A549 (cell line): ENCODE measurements at regions not wholly inside any gene's neighbourhood (a gene's known extent, or its start where the extent isn't known, plus 50 kb on each side); places are given as distances from the start of the nearest gene placed in this dataset.
"Not testable (repeated sequence)": the region's sequence is repeated elsewhere in the genome, so short reads cannot be mapped to it uniquely, and the experiment has no call there.

Experiments used
- ATAC-seq, 2 experiments: fragments of 200-7000 bp in 1 of 2; fragments of >200 bp in 1 of 2; cut with Nextera tagmentation in 1 of 2; cut with Tn5 transposase in 1 of 2; 3 replicates each; pipeline versions ENCODE4 v1.8.0 to v1.9.1; 2018 to 2020; ENCODE audit warnings: mild to moderate bottlenecking in 1 of 2, moderate library complexity in 1 of 2
- CTCF ChIA-PET: fragments of 300-600 bp; sonication (Branson Sonifier 250); formaldehyde crosslinking; extraction: SDS; loops from one replicate; lab custom pipeline; 2021; ENCODE audit warnings: antibody characterized with exemption, inconsistent platforms; lab: Yijun Ruan, JAX
- POLR2A ChIA-PET: fragments of 350-600 bp; formaldehyde crosslinking; extraction: SDS; loops from one replicate; lab custom pipeline; 2021; ENCODE audit warnings: antibody characterized with exemption, inconsistent platforms; lab: Yijun Ruan, JAX
- DNase-seq, 2 experiments: peaks; one replicate each; pipeline versions ENCODE4 v3.0.0 to v3.0.0-alpha.2; 2011 to 2016; ENCODE audit warnings: low read depth in 1 of 2, low spot score in 1 of 2
- FAIRE-seq: peaks from 2 replicates; lab custom pipeline; 2011; peaks lifted over from hg19 to GRCh38; lab: Jason Lieb, UNC
- H3K27ac ChIP-seq, 2 experiments: fragments of >200 bp; sonication (Bioruptor Twin); formaldehyde crosslinking; 3 replicates each; pipeline ENCODE4 v1.5.1; 2016 to 2017
- H3K4me1 ChIP-seq: fragments of >200 bp; sonication (Bioruptor Twin); formaldehyde crosslinking; 3 replicates; pipeline ENCODE4 v1.6.1; 2016
- H3K4me2 ChIP-seq: fragments of >200 bp; sonication (Bioruptor Twin); formaldehyde crosslinking; 3 replicates; pipeline ENCODE4 v1.6.1; 2016
- H3K4me3 ChIP-seq: fragments of >200 bp; sonication (Bioruptor Twin); formaldehyde crosslinking; 3 replicates; pipeline ENCODE4 v1.5.1; 2016
- H3K9me3 ChIP-seq: fragments of >200 bp; sonication (Bioruptor Twin); formaldehyde crosslinking; 3 replicates; pipeline ENCODE4 v1.6.1; 2016
- ESRRA ChIP-seq: fragments of 150-350 bp; IDR thresholded peaks from 2 replicates; pipeline ENCODE4 v1.6.1; 2014; ENCODE audit warnings: mild to moderate bottlenecking, low read length, borderline replicate concordance
- FOSL2 ChIP-seq, 2 experiments: fragments of 450-650 bp in 1 of 2; fragments of >200 bp in 1 of 2; sonication (Bioruptor Twin) in 1 of 2; formaldehyde crosslinking; IDR thresholded peaks; 2 replicates each; pipeline versions ENCODE4 v1.5.0 to v1.6.1; 2016 to 2020; ENCODE audit warnings: mild to moderate bottlenecking in 1 of 2, moderate library complexity in 1 of 2
- HDAC2 ChIP-seq: fragments of 200-600 bp; sonication (generic); IDR thresholded peaks from 2 replicates; pipeline ENCODE4 v1.6.1; 2016
- HES2 ChIP-seq: fragments of >200 bp; sonication (Bioruptor Twin); formaldehyde crosslinking; IDR thresholded peaks from 2 replicates; pipeline ENCODE4 v1.6.1; 2016
- HEYL ChIP-seq: fragments of 250-450 bp; sonication (Bioruptor Pico); IDR thresholded peaks from 2 replicates; pipeline ENCODE4 v1.8.0; 2021; ENCODE audit warnings: mild to moderate bottlenecking, moderate library complexity
- KDM5A ChIP-seq: fragments of 200-600 bp; sonication (generic); IDR thresholded peaks from 2 replicates; pipeline ENCODE4 v1.6.1; 2016; ENCODE audit warnings: antibody characterized with exemption, mild to moderate bottlenecking
- PHF8 ChIP-seq: fragments of 200-600 bp; sonication (generic); IDR thresholded peaks from 2 replicates; pipeline ENCODE4 v1.6.1; 2016; ENCODE audit warnings: low read depth, mild to moderate bottlenecking, antibody characterized with exemption, moderate library complexity, borderline replicate concordance
- POLR2AphosphoS2 ChIP-seq: conservative IDR thresholded peaks from 2 replicates; pipeline ENCODE4 v1.6.1; 2012; ENCODE audit warnings: low read length, improper control_type of control experiment, inconsistent platforms
- RAD21 ChIP-seq, 2 experiments: fragments of >200 bp in 1 of 2; sonication (Bioruptor Twin) in 1 of 2; formaldehyde crosslinking in 1 of 2; IDR thresholded peaks in 1 of 2; conservative IDR thresholded peaks in 1 of 2; 2 replicates in 1 of 2; 3 replicates in 1 of 2; pipeline ENCODE4 v1.6.1; 2012 to 2018; ENCODE audit warnings: inconsistent platforms in 1 of 2
- RNF2 ChIP-seq: fragments of 200-600 bp; sonication (generic); IDR thresholded peaks from 2 replicates; pipeline ENCODE4 v1.6.1; 2016; ENCODE audit warnings: low read depth, mild to moderate bottlenecking, antibody characterized with exemption, moderate library complexity, borderline replicate concordance
- TFCP2L1 ChIP-seq: fragments of 250-450 bp; sonication (Bioruptor Pico); IDR thresholded peaks from 2 replicates; pipeline ENCODE4 v1.5.0; 2021; ENCODE audit warnings: mild to moderate bottlenecking
- ZFP36 ChIP-seq: fragments of 450-650 bp; IDR thresholded peaks from 2 replicates; pipeline ENCODE4 v1.6.1; 2014; ENCODE audit warnings: borderline replicate concordance; ENCODE audit not compliant: partially characterized antibody
- WGBS: methylation state at CpG from one replicate; pipeline ENCODE4 v1.1.6; 2017; ENCODE audit errors: missing lambda C conversion rate; 5-methylcytosine and 5-hydroxymethylcytosine counted together
- TF ChIP-seq, protein P1 (sequence below): fragments of 200-600 bp; sonication (generic); IDR thresholded peaks from 2 replicates; pipeline ENCODE4 v1.6.1; 2016; ENCODE audit warnings: antibody characterized with exemption, mild to moderate bottlenecking, moderate library complexity
- TF ChIP-seq, protein P2 (sequence below): IDR thresholded peaks from 2 replicates; pipeline ENCODE4 v1.6.1; 2012
- TF ChIP-seq, protein P3 (sequence below): fragments of 450-650 bp; IDR thresholded peaks from 2 replicates; pipeline ENCODE4 v1.6.1; 2014; ENCODE audit warnings: antibody characterized with exemption

DNA sequence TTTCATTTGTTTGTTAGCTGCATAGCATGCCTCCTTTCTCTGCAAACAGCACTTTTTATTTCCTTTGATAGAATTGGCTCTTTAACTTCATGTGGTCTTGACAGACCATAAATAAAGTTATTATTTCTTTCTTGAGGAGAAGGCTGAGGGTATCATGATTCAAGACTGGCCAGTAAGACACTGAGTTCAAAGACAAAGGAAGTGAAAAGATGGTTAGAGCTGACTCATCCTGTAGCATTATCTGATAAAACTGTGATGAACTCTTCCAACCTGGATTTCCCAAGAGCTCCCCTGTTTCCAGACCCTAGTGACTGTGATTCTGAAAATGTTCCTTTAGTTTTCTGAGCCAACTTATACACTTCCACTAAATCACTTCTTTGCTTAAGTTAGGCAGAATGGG, 179.3 kb upstream of the FAT3 start:
- ChIA-PET CTCF (no interaction called here), POLR2A (no interaction called here)
- FAIRE-seq (no peak), ATAC-seq (no peak), DNase-seq (peak in 1 of 2 experiments; percentile 8)
- Histone ChIP-seq H3K4me1 (no peaks in the 10 kb centered on the region), H3K4me3 (no peak overlapping the region), H3K9me3 (no peaks in the 10 kb centered on the region), H3K4me2 (no peak overlapping the region), H3K27ac (no peak overlapping the region)
- TF ChIP-seq HEYL (CRISPR knock-in tag) (no peak), RNF2 (no peak), TFCP2L1 (CRISPR knock-in tag) (no peak), ESRRA (no peak), KDM5A (no peak), POLR2AphosphoS2 (no peak), RAD21 (conservative IDR thresholded peaks at IDR 0.05 in 1 of 2, IDR thresholded peaks at IDR 0.05 in 1 of 2) (no peak), ZFP36 (no peak)
- TF ChIP-seq, protein P1, sequence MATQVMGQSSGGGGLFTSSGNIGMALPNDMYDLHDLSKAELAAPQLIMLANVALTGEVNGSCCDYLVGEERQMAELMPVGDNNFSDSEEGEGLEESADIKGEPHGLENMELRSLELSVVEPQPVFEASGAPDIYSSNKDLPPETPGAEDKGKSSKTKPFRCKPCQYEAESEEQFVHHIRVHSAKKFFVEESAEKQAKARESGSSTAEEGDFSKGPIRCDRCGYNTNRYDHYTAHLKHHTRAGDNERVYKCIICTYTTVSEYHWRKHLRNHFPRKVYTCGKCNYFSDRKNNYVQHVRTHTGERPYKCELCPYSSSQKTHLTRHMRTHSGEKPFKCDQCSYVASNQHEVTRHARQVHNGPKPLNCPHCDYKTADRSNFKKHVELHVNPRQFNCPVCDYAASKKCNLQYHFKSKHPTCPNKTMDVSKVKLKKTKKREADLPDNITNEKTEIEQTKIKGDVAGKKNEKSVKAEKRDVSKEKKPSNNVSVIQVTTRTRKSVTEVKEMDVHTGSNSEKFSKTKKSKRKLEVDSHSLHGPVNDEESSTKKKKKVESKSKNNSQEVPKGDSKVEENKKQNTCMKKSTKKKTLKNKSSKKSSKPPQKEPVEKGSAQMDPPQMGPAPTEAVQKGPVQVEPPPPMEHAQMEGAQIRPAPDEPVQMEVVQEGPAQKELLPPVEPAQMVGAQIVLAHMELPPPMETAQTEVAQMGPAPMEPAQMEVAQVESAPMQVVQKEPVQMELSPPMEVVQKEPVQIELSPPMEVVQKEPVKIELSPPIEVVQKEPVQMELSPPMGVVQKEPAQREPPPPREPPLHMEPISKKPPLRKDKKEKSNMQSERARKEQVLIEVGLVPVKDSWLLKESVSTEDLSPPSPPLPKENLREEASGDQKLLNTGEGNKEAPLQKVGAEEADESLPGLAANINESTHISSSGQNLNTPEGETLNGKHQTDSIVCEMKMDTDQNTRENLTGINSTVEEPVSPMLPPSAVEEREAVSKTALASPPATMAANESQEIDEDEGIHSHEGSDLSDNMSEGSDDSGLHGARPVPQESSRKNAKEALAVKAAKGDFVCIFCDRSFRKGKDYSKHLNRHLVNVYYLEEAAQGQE = no peak
- TF ChIP-seq, protein P2, sequence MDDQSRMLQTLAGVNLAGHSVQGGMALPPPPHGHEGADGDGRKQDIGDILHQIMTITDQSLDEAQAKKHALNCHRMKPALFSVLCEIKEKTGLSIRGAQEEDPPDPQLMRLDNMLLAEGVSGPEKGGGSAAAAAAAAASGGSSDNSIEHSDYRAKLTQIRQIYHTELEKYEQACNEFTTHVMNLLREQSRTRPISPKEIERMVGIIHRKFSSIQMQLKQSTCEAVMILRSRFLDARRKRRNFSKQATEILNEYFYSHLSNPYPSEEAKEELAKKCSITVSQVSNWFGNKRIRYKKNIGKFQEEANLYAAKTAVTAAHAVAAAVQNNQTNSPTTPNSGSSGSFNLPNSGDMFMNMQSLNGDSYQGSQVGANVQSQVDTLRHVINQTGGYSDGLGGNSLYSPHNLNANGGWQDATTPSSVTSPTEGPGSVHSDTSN = no peak
- TF ChIP-seq, protein P3, sequence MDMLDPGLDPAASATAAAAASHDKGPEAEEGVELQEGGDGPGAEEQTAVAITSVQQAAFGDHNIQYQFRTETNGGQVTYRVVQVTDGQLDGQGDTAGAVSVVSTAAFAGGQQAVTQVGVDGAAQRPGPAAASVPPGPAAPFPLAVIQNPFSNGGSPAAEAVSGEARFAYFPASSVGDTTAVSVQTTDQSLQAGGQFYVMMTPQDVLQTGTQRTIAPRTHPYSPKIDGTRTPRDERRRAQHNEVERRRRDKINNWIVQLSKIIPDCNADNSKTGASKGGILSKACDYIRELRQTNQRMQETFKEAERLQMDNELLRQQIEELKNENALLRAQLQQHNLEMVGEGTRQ = no peak

GRCh38 chr11:92035488-92035887, 189.1 kb upstream of the FAT3 start:
- no peak for ATAC-seq
- Histone ChIP-seq H3K27ac (no peak overlapping the region), H3K9me3 (no peaks in the 10 kb centered on the region), H3K4me3 (no peak overlapping the region), H3K4me1 (no peaks in the 10 kb centered on the region), H3K4me2 (no peak overlapping the region)
- FAIRE-seq = no peak
- POLR2A ChIA-PET = no interaction called here
- TF ChIP-seq HDAC2 (no peak), FOSL2 (IDR thresholded peaks at IDR 0.05) (no peak), FOSL2 (CRISPR knock-in tag; IDR thresholded peaks at IDR 0.05) (peak; percentile 33; the same call in 1 of the 2 replicates), HES2 (no peak), PHF8 (no peak)
- 11% methylated on average over 1 of the region's 1 CpG for WGBS
- DNase-seq = no peak
- CTCF ChIA-PET = no interaction called here

DNA sequence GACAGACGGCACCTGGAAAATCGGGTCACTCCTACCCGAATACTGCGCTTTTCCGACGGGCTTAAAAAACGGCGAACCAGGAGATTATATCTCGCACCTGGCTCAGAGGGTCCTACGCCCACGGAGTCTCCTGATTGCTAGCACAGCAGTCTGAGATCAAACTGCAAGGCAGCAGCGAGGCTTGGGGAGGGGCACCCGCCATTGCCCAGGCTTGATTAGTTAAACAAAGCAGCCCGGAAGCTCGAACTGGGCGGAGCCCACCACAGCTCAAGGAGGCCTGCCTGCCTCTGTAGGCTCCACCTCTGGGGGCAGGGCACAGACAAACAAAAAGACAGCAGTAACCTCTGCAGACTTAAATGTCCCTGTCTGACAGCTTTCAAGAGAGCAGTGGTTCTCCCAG, 197.5 kb upstream of the FAT3 start:
- H3K4me3 ChIP-seq, FAIRE-seq, H3K9me3 ChIP-seq, DNase-seq, H3K27ac ChIP-seq, H3K4me2 ChIP-seq, ATAC-seq, CTCF ChIA-PET, H3K4me1 ChIP-seq, POLR2A ChIA-PET: not testable (repeated sequence)
- 79% methylated on average over 13 of the region's 16 CpGs for WGBS
